GM19395 (cell line): ENCODE measurements at regions not wholly inside any gene's neighbourhood (a gene's known extent, or its start where the extent isn't known, plus 50 kb on each side); places are given as distances from the start of the nearest gene placed in this dataset.
A peak's percentile ranks its signal among the peaks of the same experiment; 100 is the strongest.

Experiments
- ATAC-seq: cut with Tn5 transposase; IDR thresholded peaks from one replicate; pipeline ENCODE4 v1.9.1; 2021; ENCODE audit warnings: mild to moderate bottlenecking, moderate library complexity; ENCODE audit not compliant: unreplicated experiment

DNA sequence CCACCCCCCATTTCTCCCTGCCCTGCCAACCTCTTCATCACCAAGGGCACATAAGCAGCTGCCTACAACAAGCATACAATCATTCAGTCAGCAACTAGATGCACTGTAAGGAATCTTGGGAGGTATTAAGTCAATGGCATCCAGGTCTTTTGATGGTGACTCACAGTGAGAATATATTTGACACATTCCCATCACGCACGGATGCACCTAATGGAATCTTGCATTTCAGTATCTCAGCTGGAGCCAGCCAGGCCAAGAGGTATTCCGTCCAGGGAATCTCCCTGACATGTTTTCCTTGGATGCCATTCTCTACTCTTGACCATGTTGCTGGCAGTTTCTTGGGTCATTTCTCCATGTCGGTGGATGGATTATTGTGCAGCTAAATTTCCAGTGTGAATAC, 73.9 kb upstream of the CAPRIN2 start:
- no peak for ATAC-seq

DNA sequence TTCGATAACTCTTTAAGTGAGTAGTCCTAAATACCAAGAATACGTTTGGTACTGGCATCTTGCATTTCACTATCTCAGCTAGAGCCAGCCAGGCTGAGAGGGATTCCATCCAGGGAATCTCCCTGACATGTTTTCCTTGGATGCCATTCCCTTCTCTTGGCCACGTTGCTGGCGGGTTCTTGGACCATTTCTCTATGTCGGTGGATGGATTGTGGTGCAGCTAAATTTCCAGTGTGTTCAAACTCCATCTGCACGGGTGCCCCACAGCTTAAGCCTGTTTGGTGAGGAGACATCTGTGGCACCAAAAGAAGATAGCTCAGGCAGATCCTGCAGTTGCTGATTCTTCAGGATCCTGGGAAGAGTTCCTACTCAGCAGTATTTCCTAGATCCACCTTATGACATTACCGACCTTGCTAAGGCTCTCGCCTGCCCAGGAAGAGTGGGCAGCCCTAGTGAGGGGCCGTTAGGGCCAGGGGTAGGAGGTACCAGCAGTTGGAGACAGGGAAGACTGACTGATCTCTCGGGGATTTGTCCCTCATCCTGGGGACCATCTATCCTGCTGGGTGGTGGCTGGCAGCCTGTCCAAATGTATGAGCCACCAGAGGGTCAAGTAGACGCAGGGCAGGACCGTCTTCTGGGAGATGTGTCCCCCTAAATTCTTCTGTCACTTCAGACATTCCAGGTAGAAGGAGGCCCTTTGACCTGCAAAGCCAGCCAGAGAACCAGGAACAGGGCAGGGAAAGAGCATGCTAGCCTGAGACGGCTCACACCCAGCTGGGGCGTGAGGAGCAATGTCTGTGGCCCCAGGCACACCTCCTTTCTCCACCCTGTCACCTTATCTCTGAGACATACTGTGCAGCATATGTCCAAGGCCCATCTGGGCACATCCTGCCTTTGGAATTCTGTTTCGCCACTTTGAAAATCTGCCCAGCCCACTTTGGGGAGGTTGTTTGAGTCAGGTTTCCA, 72.6 kb upstream of the CAPRIN2 start:
- no peak for ATAC-seq

DNA sequence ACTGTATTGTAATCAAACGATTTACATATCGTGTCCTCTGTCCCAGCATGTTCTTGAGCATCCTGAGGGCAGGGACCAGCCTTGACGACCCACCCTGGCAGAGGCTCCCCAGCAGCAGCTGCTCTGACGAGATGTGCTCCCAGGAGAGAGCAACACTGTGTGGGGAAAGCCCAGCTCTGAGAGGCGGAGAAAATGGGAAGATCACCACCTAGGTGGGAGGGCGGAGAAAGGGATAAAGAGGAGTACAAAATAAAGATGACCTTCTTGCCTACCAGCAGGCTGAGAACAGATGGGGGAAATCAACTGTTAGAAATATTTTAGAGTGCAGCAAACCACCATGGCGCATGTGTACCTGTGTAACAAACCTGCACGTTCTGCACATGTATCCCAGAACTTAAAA, 71.5 kb upstream of the CAPRIN2 start:
- ATAC-seq, result no peak

DNA sequence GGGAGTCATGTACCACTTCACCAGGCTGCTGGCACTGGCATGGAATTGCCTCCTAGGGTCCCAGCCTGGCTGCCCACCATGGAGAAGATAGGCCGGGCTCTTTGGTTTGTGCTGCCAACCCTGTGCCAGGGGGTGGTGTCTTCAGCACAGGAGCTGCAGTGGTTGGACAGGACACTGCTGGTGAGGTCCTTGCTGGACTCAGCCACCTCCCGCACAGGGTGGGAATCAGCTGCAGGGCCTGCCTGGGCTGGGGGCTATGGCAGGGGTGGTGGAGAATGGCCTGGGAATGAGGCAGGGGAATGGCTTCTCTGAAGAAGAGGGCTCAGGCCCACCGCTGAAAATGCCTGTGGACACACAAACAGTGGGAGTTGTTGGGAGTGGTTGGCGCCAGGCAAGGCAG, 70.6 kb upstream of the CAPRIN2 start:
- no peak for ATAC-seq

- ATAC-seq, result no peak
Observed at GRCh38 chr12:30824311-30824710, 69.6 kb upstream of the CAPRIN2 start.

DNA sequence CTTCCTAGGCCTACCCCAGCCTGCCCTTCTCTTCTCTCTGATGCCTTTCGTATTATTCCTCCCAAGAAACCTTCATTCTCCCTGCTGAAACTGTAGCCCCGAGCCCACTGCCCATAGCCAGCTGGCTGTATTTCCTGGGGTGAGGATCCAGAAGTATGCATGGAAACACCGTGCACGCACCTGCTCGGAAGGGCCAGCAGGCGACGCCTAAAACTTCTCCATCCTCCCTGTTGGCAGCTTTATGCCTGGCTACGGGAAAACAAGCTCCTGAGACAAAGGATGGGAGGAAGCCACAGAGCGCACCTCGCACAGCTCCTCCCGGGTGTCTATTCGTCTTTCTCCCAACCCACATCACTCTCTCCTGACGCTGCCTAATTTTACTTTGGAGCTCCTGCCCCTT, 69.0 kb upstream of the CAPRIN2 start:
- no peak for ATAC-seq

GRCh38 chr12:30823156-30823699, 68.5 kb upstream of the CAPRIN2 start:
- peak; percentile 33 for ATAC-seq

GRCh38 chr12:30822385-30823155, 67.8 kb upstream of the CAPRIN2 start:
- ATAC-seq, result peak; percentile 49

GRCh38 chr12:30820406-30820946, 65.7 kb upstream of the CAPRIN2 start:
- ATAC-seq, result no peak

GRCh38 chr12:30818562-30818961, 63.8 kb upstream of the CAPRIN2 start:
- ATAC-seq, result no peak

- no peak for ATAC-seq
Observed at GRCh38 chr12:30816742-30817465, 62.2 kb upstream of the CAPRIN2 start.

DNA sequence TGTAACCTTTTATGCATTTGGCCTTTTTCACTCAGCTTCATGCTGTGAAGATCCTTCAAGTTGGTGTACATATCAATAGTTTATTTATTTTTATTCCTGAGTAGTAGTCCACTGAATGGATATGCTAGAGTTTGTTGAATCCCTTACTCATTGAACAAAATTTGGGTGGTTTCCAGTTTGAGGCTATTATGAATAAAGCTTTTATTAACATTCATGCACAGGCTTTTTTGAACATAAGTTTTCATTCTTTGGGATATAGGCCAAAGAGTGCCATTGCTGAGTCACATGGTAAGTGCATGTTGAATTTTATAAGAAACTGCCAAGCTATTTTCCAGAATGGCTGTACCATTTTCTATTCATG, 59.5 kb upstream of the CAPRIN2 start:
- no peak for ATAC-seq

DNA sequence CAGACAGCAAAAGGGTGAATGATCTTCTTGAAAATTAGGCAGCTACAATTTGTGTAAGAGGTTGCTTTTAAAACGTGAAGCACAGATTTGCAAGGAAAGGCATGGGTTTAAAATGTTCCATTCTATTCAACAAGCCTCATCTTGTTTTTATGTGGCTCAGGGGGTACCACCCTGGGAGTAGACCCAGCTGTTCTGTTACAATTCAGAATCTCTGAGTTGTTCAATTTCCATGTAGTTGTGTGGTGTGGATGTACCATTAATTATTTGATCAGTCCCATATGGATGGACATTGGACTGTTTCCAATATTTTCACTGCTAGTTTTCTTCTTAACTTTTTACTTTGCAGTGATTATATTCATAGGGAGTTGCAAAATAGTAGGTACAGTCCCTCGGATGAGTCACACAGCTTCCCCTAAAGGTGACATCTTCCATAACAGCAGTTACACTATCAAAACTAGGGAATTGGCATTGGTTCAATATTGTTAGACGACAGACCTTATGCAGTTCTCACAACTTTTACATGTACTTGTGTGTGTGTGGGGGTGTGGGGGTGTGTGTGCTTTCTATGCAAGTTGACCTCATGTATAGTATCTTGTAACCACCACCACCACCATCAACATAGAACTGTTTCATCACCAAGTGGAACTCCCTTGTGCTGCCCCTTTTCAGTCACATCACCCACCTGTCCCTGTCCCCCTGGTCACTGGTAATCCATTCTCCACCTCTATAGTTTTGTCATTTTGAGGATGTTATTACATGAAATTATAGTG, 59.0 kb upstream of the CAPRIN2 start:
- no peak for ATAC-seq

- ATAC-seq, result no peak
Observed at GRCh38 chr12:30811966-30812365, 57.2 kb upstream of the CAPRIN2 start.

DNA sequence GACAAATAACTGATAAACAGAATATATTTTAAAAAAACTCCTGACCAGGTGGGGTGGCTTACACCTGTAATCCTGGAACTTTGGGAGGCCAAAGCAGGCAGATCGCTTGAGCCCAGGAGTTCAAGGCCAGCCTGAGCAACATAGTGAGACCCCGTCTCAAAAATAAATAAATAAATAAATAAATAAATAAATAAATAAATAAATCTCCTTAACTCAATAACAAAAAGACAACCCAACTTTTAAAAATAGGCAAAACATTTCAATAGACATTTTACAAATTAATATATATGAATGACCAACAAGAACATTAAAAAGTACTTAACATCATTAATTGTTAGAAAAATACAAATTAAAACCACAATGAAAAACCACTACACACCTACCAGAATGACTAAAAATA, 56.2 kb upstream of the CAPRIN2 start:
- no peak for ATAC-seq

DNA sequence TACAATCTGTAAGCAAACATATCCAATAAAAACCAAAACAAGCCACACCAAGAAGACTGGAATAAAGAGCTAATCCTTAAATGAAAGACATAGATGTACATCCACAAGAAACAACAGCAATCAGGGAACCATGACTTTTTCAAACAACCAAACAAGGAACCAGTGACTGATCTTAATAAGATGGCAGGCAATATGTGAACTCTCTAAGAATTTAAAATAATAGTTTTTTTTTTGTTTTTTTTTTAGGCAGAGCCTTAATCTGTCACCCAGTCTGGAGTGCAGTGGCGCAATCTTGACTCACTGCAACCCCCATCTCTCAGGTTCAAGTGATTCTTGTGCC, 52.9 kb upstream of the CAPRIN2 start:
- ATAC-seq, result no peak

DNA sequence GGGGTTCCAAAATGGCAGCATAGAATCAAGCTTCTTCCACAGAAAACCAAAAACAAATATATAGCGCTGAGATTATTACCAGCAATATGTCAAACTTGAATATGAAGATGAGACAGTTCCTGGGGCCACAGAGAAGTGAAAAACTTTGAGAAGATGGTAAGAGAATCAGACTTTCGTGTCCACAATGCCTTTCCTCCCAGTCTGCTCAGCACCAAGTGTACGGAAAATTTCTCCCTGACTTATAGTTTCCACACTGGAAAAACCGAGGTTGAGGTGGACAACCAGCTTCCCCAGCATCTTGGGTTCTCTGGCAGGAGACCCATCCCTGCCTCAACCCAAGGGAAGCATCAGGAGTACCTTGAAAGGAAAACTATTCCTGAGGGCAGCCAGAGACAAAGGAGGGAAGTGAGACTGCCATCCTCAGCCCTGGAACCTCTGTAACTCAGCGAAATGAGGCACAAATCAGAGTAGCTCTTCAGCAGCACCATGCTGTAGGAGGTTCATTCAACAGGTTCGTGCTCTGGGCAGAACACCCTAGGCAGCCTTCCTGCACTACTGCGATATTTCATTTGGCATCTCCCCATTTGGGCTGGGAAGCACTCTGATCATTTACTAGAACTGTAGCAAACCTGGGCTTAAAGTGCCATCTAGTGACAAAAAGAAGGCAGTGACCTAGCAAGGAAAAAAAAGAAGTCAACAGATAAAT, 52.4 kb upstream of the CAPRIN2 start:
- peak; percentile 73 for ATAC-seq

- ATAC-seq, result no peak
Observed at GRCh38 chr12:30805959-30806358, 51.2 kb upstream of the CAPRIN2 start.
